C4-2B (cell line): ENCODE measurements at regions not wholly inside any gene's neighbourhood (a gene's known extent, or its start where the extent isn't known, plus 50 kb on each side); places are given as distances from the start of the nearest gene placed in this dataset.

Source experiments
- CTCF ChIP-seq: fragments of 450-650 bp; conservative IDR thresholded peaks from 2 replicates; pipeline ENCODE4 v1.5.1; 2017; ENCODE audit warnings: mild to moderate bottlenecking
- ZFX ChIP-seq: fragments of 450-650 bp; IDR thresholded peaks from 2 replicates; pipeline ENCODE4 v1.6.1; 2017

GRCh38 chr22:22049684-22050083, 67.1 kb upstream of the TOP3B start:
- TF ChIP-seq CTCF: no peak
- TF ChIP-seq ZFX: no peak
